Heart right ventricle (tissue), 16 donors: ENCODE measurements at regions not wholly inside any gene's neighbourhood (a gene's known extent, or its start where the extent isn't known, plus 50 kb on each side); places are given as distances from the start of the nearest gene placed in this dataset.
A peak's percentile ranks its signal among the peaks of the same experiment; 100 is the strongest.

ENCODE experiments used
- ATAC-seq, 8 donors: fragments of 200-7000 bp; cut with Tn5 transposase; one replicate each; pipeline ENCODE4 v1.9.1; 2020; ENCODE audit warnings: mild to moderate bottlenecking in 8 of 8, moderate library complexity in 8 of 8, moderate number of reproducible peaks in 1 of 8
- DNase-seq, 2 donors: peaks; one replicate each; pipeline ENCODE4 v3.0.0-alpha.2; 2020
- H3K27ac ChIP-seq, 10 donors: fragments of 200-600 bp; sonication (generic) in 2 of 10; one replicate each; pipeline versions ENCODE4 v1.5.0 to v1.8.0; 2020 to 2022; ENCODE audit warnings: mild to moderate bottlenecking in 3 of 10
- H3K27me3 ChIP-seq, 7 donors: fragments of 200-600 bp; one replicate each; pipeline ENCODE4 v1.8.0; 2021 to 2022; ENCODE audit warnings: mild to moderate bottlenecking in 2 of 7
- H3K36me3 ChIP-seq, 9 donors: fragments of 200-600 bp; sonication (generic) in 1 of 9; one replicate each; pipeline versions ENCODE4 v1.5.0 to v1.8.0; 2020 to 2022; ENCODE audit warnings: mild to moderate bottlenecking in 2 of 9
- H3K4me1 ChIP-seq, 9 donors: fragments of 200-600 bp; sonication (generic) in 1 of 9; one replicate each; pipeline versions ENCODE4 v1.5.0 to v1.8.0; 2020 to 2022; ENCODE audit warnings: mild to moderate bottlenecking in 4 of 9
- H3K4me3 ChIP-seq, 10 donors: fragments of 200-600 bp; sonication (generic) in 2 of 10; one replicate each; pipeline versions ENCODE4 v1.5.0 to v1.8.0; 2020 to 2022; ENCODE audit warnings: mild to moderate bottlenecking in 7 of 10, moderate library complexity in 2 of 10
- H3K9me3 ChIP-seq, 11 donors: fragments of 200-600 bp in 10 of 11; sonication (generic) in 2 of 11; one replicate each; pipeline versions ENCODE4 v1.5.0 to v1.8.0; 2013 to 2022; ENCODE audit warnings: mild to moderate bottlenecking in 2 of 11, control low read depth in 1 of 11, moderate library complexity in 1 of 11
- WGBS, 2 donors: extraction: QIAGEN DNeasy Blood & Tissue Kit; methylation state at CpG; one replicate each; pipeline ENCODE4 v1.1.7; 2013; ENCODE audit warnings: inconsistent platforms in 1 of 2; 5-methylcytosine and 5-hydroxymethylcytosine counted together
- intact Hi-C, 10 donors: fragments of 100-400 bp; cut with DNase I; formaldehyde crosslinking; loops; one replicate each; pipeline versions ENCODE4 v1.11.1 to v1.14.2; 2022
- TF ChIP-seq, protein P1 (sequence below), 9 donors: fragments of 200-600 bp; sonication (generic) in 2 of 9; IDR thresholded peaks; one replicate each; pipeline versions ENCODE4 v1.5.0 to v1.8.0; 2021 to 2022; ENCODE audit warnings: antibody characterized with exemption in 9 of 9, mild to moderate bottlenecking in 5 of 9, moderate library complexity in 1 of 9
- donor health status: Arrhythmogenic right ventricular cardiomyopathy.
- donor health status: ischemic (EF 13 %, LVEDD 7.1; RV severe dilation, severe dysfunction).
- donor health status: healthy with polysubstance abuse.
- donor health status: DM: no; HTN: yes; CAD: no.
- donor health status: DM: no; HTN: no; CAD: no.
- donor health status: ischemic (EF 25% LVEDD 6.9; RV normal size, moderate dysfunction).
- donor health status: ischemic (EF 25% LVEDD 5.7; RV mildly dilated, moderate dysfunction).
- donor health status: healthy.
- donor health status: DM: yes; HTN: yes; CAD: no.
- donor health status: Ischemic cardiomyopathy.
- donor health status: ischemic (EF 35%, LVEDD 5.7; RV mildly dilated, moderate dysfunction).
- donor health status: nonischemic (EF 11% LVEDD 7.7; RV severe dilation, severe dysfunction).
- donor health status: DM: yes; HTN: yes; CAD: no.
- donor health status: PGD.
- donor health status: ischemic (EF 29% LVEDD 5.4; RV normal size, mild dysfunction).
- donor health status: nonischemic (EF 23%, LVEDD 6.1; RV moderate dilation, normal function).

- peak in 2 of 8 donors; percentile 17 to 41 for ATAC-seq
- Histone ChIP-seq H3K27ac (peak overlapping the region in 1 of 10 donors; percentile 45), H3K36me3 (no peaks in the 10 kb centered on the region), H3K9me3 (no peaks in the 10 kb centered on the region), H3K4me1 (peaks cover 0 to 41% (median 9%) of the 10 kb centered on the region in 9 donors), H3K4me3 (no peak overlapping the region), H3K27me3 (no peaks in the 10 kb centered on the region)
- 85% methylated on average over 9 of the region's 9 CpGs for WGBS, 2 donors
- TF ChIP-seq, protein P1, sequence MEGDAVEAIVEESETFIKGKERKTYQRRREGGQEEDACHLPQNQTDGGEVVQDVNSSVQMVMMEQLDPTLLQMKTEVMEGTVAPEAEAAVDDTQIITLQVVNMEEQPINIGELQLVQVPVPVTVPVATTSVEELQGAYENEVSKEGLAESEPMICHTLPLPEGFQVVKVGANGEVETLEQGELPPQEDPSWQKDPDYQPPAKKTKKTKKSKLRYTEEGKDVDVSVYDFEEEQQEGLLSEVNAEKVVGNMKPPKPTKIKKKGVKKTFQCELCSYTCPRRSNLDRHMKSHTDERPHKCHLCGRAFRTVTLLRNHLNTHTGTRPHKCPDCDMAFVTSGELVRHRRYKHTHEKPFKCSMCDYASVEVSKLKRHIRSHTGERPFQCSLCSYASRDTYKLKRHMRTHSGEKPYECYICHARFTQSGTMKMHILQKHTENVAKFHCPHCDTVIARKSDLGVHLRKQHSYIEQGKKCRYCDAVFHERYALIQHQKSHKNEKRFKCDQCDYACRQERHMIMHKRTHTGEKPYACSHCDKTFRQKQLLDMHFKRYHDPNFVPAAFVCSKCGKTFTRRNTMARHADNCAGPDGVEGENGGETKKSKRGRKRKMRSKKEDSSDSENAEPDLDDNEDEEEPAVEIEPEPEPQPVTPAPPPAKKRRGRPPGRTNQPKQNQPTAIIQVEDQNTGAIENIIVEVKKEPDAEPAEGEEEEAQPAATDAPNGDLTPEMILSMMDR (IDR thresholded peaks at IDR 0.05), result no peak
- no peak for DNase-seq
- intact Hi-C loops, result no loop called here
Observed at GRCh38 chr3:107992976-107993684, 97.7 kb downstream of the CD47 start.

GRCh38 chr3:107990926-107991325 lies 99.9 kb downstream of the CD47 start:
- H3K9me3 ChIP-seq, result no peaks in the 10 kb centered on the region
- H3K27me3 ChIP-seq, result no peaks in the 10 kb centered on the region
- TF ChIP-seq, protein P1 (IDR thresholded peaks at IDR 0.05), result no peak
- H3K4me3 ChIP-seq, result no peak overlapping the region
- peaks cover 4 to 63% (median 30%) of the 10 kb centered on the region in 9 donors for H3K4me1 ChIP-seq
- no peak overlapping the region for H3K27ac ChIP-seq
- 84 to 95% methylated on average over 5 of the region's 5 CpGs for WGBS, 2 donors
- H3K36me3 ChIP-seq, result no peaks in the 10 kb centered on the region
- no peak for DNase-seq
- intact Hi-C loops, result no loop called here
- ATAC-seq, result no peak

DNA sequence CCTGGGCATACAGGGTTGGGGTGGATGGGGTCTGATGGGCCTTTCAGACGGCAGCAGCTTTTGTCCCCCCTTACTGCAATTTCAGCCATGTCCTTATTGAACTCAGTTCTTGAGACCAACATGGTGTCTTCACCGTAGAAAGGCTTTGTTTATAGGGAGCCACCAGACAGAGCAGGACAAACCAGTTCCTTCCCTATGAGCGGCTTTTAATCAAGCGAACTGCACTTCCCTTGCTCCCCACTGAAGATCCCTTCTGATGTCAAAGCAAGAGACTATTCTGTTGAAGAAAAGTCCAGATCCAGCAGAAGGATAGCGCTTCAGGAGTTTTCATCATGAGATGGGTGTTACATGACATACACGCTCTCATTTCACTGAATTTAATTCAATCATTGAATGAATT lies 100.4 kb downstream of the CD47 start:
- H3K36me3 ChIP-seq, result no peaks in the 10 kb centered on the region
- no peak for ATAC-seq
- intact Hi-C loops, result no loop called here
- DNase-seq, result no peak
- TF ChIP-seq, protein P1 (IDR thresholded peaks at IDR 0.05), result no peak
- peak overlapping the region in 1 of 10 donors; percentile 71 for H3K27ac ChIP-seq
- H3K4me3 ChIP-seq, result no peak overlapping the region
- WGBS, 2 donors, result 98 to 99% methylated on average over 6 of the region's 6 CpGs
- no peaks in the 10 kb centered on the region for H3K9me3 ChIP-seq
- H3K27me3 ChIP-seq, result no peaks in the 10 kb centered on the region
- peaks cover 4 to 68% (median 30%) of the 10 kb centered on the region in 9 donors for H3K4me1 ChIP-seq

GRCh38 chr3:107989661-107990060 lies 101.2 kb downstream of the CD47 start:
- H3K36me3 ChIP-seq, result no peaks in the 10 kb centered on the region
- H3K9me3 ChIP-seq, result no peaks in the 10 kb centered on the region
- H3K27me3 ChIP-seq, result no peaks in the 10 kb centered on the region
- no peak for ATAC-seq
- intact Hi-C loops, result loop anchor here in 1 of 10 donors (10.0 kb wide), 1 partner anchor 235 kb away; the partner anchor contains the start of gene IFT57
- WGBS, 2 donors, result 62 to 64% methylated on average over 4 of the region's 4 CpGs
- H3K4me3 ChIP-seq, result no peak overlapping the region
- TF ChIP-seq, protein P1 (IDR thresholded peaks at IDR 0.05), result no peak
- H3K4me1 ChIP-seq, result peaks cover 4 to 73% (median 30%) of the 10 kb centered on the region in 9 donors
- no peak for DNase-seq
- H3K27ac ChIP-seq, result peak overlapping the region in 1 of 10 donors; percentile 71
